Stimulated activated naive CD8-positive, alpha-beta T cell treated with anti-CD3 and anti-CD28 coated beads, Interleukin-15, Interleukin-2, amounts not matched to agents 100 ng/mL and 50 ng/mL, for 24 hours (primary cell): ENCODE measurements at regions not wholly inside any gene's neighbourhood (a gene's known extent, or its start where the extent isn't known, plus 50 kb on each side); places are given as distances from the start of the nearest gene placed in this dataset.

ENCODE experiments used
- H3K27ac Mint-ChIP-seq: one replicate; pipeline ENCODE4 v1.8.0; 2021; ENCODE audit warnings: mild to moderate bottlenecking, mixed read lengths
- H3K27me3 Mint-ChIP-seq: one replicate; pipeline ENCODE4 v1.8.0; 2021; ENCODE audit warnings: mixed read lengths
- H3K36me3 Mint-ChIP-seq: one replicate; pipeline ENCODE4 v1.8.0; 2021; ENCODE audit warnings: low read depth, mixed read lengths
- H3K4me1 Mint-ChIP-seq: one replicate; pipeline ENCODE4 v1.8.0; 2021; ENCODE audit warnings: low read depth, mixed read lengths
- H3K4me3 Mint-ChIP-seq: one replicate; pipeline ENCODE4 v1.8.0; 2021; ENCODE audit warnings: mild to moderate bottlenecking, mixed read lengths
- H3K9me3 Mint-ChIP-seq: one replicate; pipeline ENCODE4 v1.8.0; 2021; ENCODE audit warnings: mixed read lengths

GRCh38 chr7:47145186-47145725, 436.7 kb downstream of the TNS3 start:
- Mint-ChIP-seq H3K27ac (no peak overlapping the region), H3K27me3 (peaks cover 9% of the 10 kb centered on the region), H3K36me3 (no peaks in the 10 kb centered on the region), H3K9me3 (no peaks in the 10 kb centered on the region), H3K4me3 (no peak overlapping the region), H3K4me1 (no peaks in the 10 kb centered on the region)

DNA sequence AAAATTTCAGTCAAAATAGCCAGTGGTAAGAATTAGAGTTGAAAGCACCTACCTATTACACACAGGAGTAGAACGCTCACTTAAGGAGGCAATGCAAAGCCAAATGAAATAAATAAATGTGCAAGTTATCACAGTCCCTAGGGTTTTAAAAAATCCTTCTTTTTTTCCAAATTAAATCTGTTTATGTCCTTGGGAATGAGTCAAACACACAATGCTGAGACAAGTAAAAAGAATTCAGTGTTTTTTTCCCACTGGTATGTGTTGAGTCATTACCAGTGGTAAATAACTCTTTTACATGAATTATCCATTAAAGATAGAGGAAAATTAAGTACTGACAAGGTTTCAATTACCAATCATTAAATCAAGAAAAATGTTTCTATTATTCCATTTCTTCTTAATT, 438.6 kb downstream of the TNS3 start:
- Mint-ChIP-seq H3K27me3 (peaks cover 13% of the 10 kb centered on the region), H3K4me3 (no peak overlapping the region), H3K27ac (no peak overlapping the region)

DNA sequence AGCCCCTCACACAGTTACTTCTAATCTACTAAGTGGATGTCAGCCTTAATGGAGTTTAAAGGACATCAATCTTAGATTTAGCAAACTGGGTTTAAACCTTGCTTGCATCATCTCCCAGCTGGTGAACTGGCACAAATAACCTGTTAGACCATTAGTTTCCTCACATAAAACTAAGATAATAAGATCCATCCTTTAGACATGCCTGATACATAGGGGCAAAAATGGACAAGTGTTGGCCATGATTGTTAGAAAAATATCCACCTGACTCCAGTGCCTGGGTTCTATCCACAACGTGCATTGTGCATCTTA, 439.1 kb downstream of the TNS3 start:
- H3K36me3 Mint-ChIP-seq = no peaks in the 10 kb centered on the region
- H3K27me3 Mint-ChIP-seq = peaks cover 13% of the 10 kb centered on the region
- H3K9me3 Mint-ChIP-seq = no peaks in the 10 kb centered on the region
- no peak overlapping the region for H3K27ac Mint-ChIP-seq
- no peaks in the 10 kb centered on the region for H3K4me1 Mint-ChIP-seq
- H3K4me3 Mint-ChIP-seq = no peak overlapping the region

More for the DNA sequence above, 438.6 kb downstream of the TNS3 start:
- no peaks in the 10 kb centered on the region for H3K36me3 Mint-ChIP-seq
- H3K9me3 Mint-ChIP-seq = no peaks in the 10 kb centered on the region
- H3K4me1 Mint-ChIP-seq = no peaks in the 10 kb centered on the region

GRCh38 chr7:47142169-47142866, 439.6 kb downstream of the TNS3 start:
- Mint-ChIP-seq H3K27me3 (peaks cover 13% of the 10 kb centered on the region), H3K9me3 (no peaks in the 10 kb centered on the region), H3K4me3 (no peak overlapping the region), H3K27ac (no peak overlapping the region), H3K36me3 (no peaks in the 10 kb centered on the region), H3K4me1 (no peaks in the 10 kb centered on the region)

DNA sequence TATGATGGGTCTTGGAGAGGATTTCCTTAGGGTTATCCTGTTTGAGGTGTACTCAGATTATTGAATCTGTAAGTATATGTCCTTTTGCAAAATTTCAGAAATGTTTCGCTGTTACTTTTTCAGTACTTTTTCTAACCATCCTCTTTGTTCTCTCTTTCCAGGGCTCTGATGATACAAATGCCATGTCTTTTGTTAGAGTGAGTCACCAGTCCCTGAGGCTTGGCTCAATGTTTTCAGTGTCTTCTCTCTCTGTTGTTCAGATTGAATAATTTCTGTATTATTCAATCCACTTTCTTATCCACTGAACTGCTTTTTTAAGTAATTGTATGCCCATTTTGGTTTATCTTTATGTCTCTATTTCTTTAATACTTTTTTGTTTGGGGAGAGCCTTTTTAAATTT, 449.4 kb downstream of the TNS3 start:
- H3K27me3 Mint-ChIP-seq = peaks cover 4% of the 10 kb centered on the region
- no peak overlapping the region for H3K27ac Mint-ChIP-seq
- H3K4me1 Mint-ChIP-seq = no peaks in the 10 kb centered on the region
- no peaks in the 10 kb centered on the region for H3K9me3 Mint-ChIP-seq
- H3K4me3 Mint-ChIP-seq = no peak overlapping the region
- H3K36me3 Mint-ChIP-seq = no peaks in the 10 kb centered on the region

DNA sequence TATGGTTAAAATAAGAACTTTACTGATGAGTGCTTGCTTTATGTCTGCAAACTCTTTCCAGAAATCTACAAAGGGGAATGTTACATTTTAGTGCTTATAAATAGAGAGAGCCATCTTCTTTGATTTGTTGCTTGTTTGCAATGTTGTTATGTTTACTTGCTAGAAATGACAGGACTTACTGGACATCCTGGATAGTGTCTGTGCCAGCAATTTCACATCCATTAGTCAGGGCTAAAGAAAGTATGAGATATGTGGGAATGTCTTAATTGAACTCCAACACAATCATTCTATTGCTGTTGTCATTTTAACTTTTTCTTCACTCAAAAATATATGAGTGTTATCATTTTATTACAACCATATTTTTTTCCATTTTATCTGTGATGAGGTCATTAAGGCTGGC, 453.2 kb downstream of the TNS3 start:
- Mint-ChIP-seq H3K4me1 (no peaks in the 10 kb centered on the region), H3K27me3 (no peaks in the 10 kb centered on the region), H3K27ac (no peak overlapping the region), H3K9me3 (no peaks in the 10 kb centered on the region), H3K36me3 (no peaks in the 10 kb centered on the region), H3K4me3 (no peak overlapping the region)

DNA sequence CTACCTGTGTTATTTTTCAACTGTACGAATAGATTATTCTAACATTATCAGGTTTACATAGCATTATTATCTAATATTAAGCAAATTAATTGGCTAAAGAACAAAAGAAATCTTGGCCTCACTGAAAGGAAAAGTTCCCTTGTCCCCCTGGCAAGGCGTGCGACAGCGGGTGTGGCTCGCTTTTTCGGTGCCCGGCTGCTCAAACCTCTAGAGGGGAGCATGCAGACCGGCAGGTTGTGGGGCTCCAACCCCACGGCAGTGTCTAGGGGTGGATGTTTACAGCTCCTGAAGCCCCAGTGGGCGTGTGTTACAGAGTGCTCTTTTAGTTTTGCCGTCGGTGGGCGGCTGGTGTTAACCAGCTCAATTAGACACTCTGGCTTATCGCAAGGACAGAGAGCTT, 456.4 kb downstream of the TNS3 start:
- H3K27ac Mint-ChIP-seq = no peak overlapping the region
- no peaks in the 10 kb centered on the region for H3K4me1 Mint-ChIP-seq
- H3K36me3 Mint-ChIP-seq = no peaks in the 10 kb centered on the region
- H3K9me3 Mint-ChIP-seq = no peaks in the 10 kb centered on the region
- H3K4me3 Mint-ChIP-seq = no peak overlapping the region
- H3K27me3 Mint-ChIP-seq = no peaks in the 10 kb centered on the region

DNA sequence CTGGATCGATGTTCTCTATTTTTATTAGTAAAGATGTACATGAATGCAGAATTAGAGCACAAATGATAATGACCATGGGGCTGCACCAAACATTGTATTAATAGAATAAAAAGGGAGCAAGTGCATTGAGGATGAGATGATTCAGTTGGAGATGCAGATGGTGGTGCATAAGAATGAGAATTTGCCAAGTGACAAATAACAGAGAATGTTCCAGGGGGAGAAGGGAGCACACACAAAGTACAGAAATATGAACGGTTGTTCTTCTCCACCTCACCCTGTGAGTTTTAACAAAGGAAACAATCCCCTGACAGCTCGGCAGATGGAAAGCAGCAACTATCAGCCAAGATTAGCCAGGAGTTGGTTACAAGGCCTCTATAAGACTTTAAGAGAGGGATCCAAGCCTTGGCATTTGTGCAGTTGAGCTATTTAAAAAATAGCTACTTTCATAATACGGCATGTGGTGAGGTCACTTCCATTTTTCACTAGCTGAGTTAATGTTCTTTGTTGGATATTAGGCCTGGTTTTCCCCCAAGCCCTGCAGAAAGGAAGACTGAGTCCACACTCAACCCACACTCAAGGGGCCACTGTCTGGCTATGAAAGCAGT, 462.5 kb downstream of the TNS3 start:
- no peaks in the 10 kb centered on the region for H3K27me3 Mint-ChIP-seq

GRCh38 chr7:47104206-47104549, 477.7 kb downstream of the TNS3 start:
- no peaks in the 10 kb centered on the region for H3K36me3 Mint-ChIP-seq
- no peak overlapping the region for H3K4me3 Mint-ChIP-seq
- H3K27me3 Mint-ChIP-seq = no peaks in the 10 kb centered on the region
- peaks cover 4% of the 10 kb centered on the region for H3K9me3 Mint-ChIP-seq
- H3K27ac Mint-ChIP-seq = no peak overlapping the region
- H3K4me1 Mint-ChIP-seq = no peaks in the 10 kb centered on the region

More for the DNA sequence above, 462.5 kb downstream of the TNS3 start:
- no peak overlapping the region for H3K27ac Mint-ChIP-seq
- H3K9me3 Mint-ChIP-seq = no peaks in the 10 kb centered on the region
- H3K4me3 Mint-ChIP-seq = no peak overlapping the region
- H3K36me3 Mint-ChIP-seq = no peaks in the 10 kb centered on the region
- no peaks in the 10 kb centered on the region for H3K4me1 Mint-ChIP-seq

- Mint-ChIP-seq H3K4me3 (no peak overlapping the region), H3K27me3 (no peaks in the 10 kb centered on the region), H3K36me3 (no peaks in the 10 kb centered on the region), H3K4me1 (no peaks in the 10 kb centered on the region), H3K9me3 (peaks cover 4% of the 10 kb centered on the region), H3K27ac (no peak overlapping the region)
These were observed 478.3 kb downstream of the TNS3 start for GRCh38 chr7:47103498-47104205.

DNA sequence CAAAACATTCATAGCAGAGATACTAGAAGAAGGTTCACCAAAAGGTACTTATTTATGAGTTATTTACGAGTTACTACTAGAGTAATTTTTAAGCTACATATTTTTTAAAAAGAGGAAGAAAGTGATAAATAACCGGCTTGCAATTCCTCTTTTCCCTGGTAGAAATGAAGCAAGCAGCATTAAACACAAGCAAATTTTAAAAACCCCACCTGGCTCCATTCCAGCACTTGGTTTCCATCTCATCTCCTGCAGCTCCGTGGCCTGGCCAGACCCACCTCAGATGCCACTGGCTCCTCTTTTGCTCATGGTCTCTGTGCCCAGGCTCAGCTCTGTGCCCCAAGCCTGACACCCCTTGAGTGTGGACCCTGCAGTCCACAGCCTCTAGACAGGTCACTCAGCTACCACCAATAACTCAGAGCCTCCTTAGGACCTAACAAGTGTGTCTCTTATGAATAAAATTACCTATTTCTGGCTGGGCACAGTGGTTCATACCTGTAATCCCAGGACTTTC, 479.5 kb downstream of the TNS3 start:
- H3K27me3 Mint-ChIP-seq = no peaks in the 10 kb centered on the region
- no peaks in the 10 kb centered on the region for H3K4me1 Mint-ChIP-seq
- no peak overlapping the region for H3K27ac Mint-ChIP-seq
- peaks cover 4% of the 10 kb centered on the region for H3K9me3 Mint-ChIP-seq
- H3K36me3 Mint-ChIP-seq = no peaks in the 10 kb centered on the region
- H3K4me3 Mint-ChIP-seq = no peak overlapping the region

DNA sequence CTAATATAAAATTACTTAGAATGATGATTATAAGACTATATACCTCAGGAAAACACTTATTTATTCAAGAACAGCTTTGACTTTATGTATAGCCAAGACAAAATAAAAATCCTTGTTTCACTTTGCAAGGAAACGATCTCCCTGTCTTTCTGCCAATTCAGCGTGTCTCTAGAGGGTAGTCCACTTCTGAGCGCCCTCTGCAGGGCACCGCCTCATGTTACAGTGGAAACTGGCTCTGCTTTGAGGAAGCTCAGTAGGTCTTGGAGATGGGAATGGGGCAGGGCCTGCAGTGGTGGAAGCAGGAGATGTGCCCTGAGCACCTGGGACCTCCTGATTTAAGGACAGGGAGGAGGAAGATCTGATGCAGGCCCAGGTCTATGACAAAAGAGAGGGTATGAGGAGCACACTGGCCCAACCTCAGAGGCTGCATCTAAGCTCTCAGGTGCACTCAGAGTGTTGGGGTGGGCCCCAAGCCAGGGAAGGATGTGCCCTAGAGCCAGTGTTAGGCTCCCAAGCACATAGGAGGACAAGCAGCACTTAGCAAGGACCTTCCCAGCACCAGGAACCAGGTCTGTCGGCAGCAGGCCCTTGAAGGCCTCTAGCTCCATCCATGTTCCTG, 481.0 kb downstream of the TNS3 start:
- Mint-ChIP-seq H3K27me3 (no peaks in the 10 kb centered on the region), H3K27ac (no peak overlapping the region), H3K36me3 (no peaks in the 10 kb centered on the region), H3K4me3 (no peak overlapping the region), H3K9me3 (no peaks in the 10 kb centered on the region), H3K4me1 (no peaks in the 10 kb centered on the region)

- H3K4me3 Mint-ChIP-seq = no peak overlapping the region
- no peak overlapping the region for H3K27ac Mint-ChIP-seq
- H3K36me3 Mint-ChIP-seq = no peaks in the 10 kb centered on the region
- no peaks in the 10 kb centered on the region for H3K27me3 Mint-ChIP-seq
- H3K9me3 Mint-ChIP-seq = no peaks in the 10 kb centered on the region
- H3K4me1 Mint-ChIP-seq = no peaks in the 10 kb centered on the region
These were observed 481.6 kb downstream of the TNS3 start for GRCh38 chr7:47100148-47100816.

DNA sequence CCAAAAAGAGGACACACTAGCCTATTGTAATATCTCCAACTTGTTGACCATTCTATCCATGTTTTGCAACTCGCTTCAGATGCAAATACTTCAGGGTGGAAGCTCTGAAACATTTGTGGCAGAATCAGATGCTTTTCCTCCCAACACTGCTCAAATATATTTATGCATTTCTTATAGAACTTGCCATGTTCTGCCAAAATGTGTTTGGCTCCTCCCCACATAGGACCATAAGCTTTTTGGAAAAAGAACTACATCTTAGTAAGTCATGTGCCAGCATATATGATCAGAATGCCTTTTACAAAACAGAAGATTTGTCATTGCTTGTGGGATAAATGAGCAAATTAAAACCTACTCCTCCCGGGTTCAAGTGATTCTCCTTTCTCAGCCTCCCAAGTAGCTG, 484.5 kb downstream of the TNS3 start:
- Mint-ChIP-seq H3K9me3 (no peaks in the 10 kb centered on the region), H3K27ac (no peak overlapping the region), H3K36me3 (no peaks in the 10 kb centered on the region), H3K4me3 (no peak overlapping the region), H3K4me1 (no peaks in the 10 kb centered on the region), H3K27me3 (no peaks in the 10 kb centered on the region)

- Mint-ChIP-seq H3K4me1 (no peaks in the 10 kb centered on the region), H3K36me3 (no peaks in the 10 kb centered on the region), H3K9me3 (no peaks in the 10 kb centered on the region), H3K27ac (no peak overlapping the region), H3K27me3 (no peaks in the 10 kb centered on the region), H3K4me3 (no peak overlapping the region)
These were observed 486.0 kb downstream of the TNS3 start for GRCh38 chr7:47095946-47096345.
